Uterus (tissue), 3 donors: ENCODE measurements at regions not wholly inside any gene's neighbourhood (a gene's known extent, or its start where the extent isn't known, plus 50 kb on each side); places are given as distances from the start of the nearest gene placed in this dataset.

ENCODE experiments used
- DNase-seq, 2 donors: peaks; one replicate each; pipeline ENCODE4 v3.0.0-alpha.2; 2019 to 2020
- H3K27ac ChIP-seq, 2 donors: fragments of 200-600 bp; sonication (generic); 1 replicate in 1 of 2; 2 replicates in 1 of 2; pipeline ENCODE4 v1.5.1; 2016 to 2018
- H3K27me3 ChIP-seq, 2 donors: fragments of 200-600 bp; sonication (generic); one replicate each; pipeline ENCODE4 v1.5.1; 2018 to 2019; ENCODE audit warnings: control low read depth in 1 of 2
- H3K36me3 ChIP-seq, 2 donors: fragments of 200-600 bp; sonication (generic); one replicate each; pipeline ENCODE4 v1.5.1; 2019; ENCODE audit warnings: control low read depth in 1 of 2
- H3K4me1 ChIP-seq, 2 donors: fragments of 200-600 bp; sonication (generic); one replicate each; pipeline ENCODE4 v1.5.1; 2018 to 2019; ENCODE audit warnings: control low read depth in 1 of 2
- H3K4me3 ChIP-seq, 2 donors: fragments of 200-600 bp; sonication (generic); 1 replicate in 1 of 2; 2 replicates in 1 of 2; pipeline ENCODE4 v1.5.1; 2018 to 2019; ENCODE audit warnings: mild to moderate bottlenecking in 1 of 2
- H3K9me3 ChIP-seq, 2 donors: fragments of 200-600 bp; sonication (generic); one replicate each; pipeline ENCODE4 v1.5.1; 2019; ENCODE audit warnings: control low read depth in 1 of 2
- POLR2A ChIP-seq, 2 donors: fragments of 450-650 bp; IDR thresholded peaks; one replicate each; pipeline ENCODE4 v1.6.1; 2016; ENCODE audit warnings: antibody characterized with exemption in 2 of 2, mild to moderate bottlenecking in 1 of 2, moderate library complexity in 1 of 2
- intact Hi-C: fragments of 100-400 bp; cut with DNase I; formaldehyde crosslinking; loops from one replicate; pipeline ENCODE4 v1.15.1; 2023; ENCODE audit warnings: low total_unique reads
- TF ChIP-seq, protein P1 (sequence below), 4 experiments: fragments of 200-600 bp in 2 of 4; fragments of 450-650 bp in 2 of 4; sonication (generic) in 2 of 4; IDR thresholded peaks; one replicate each; pipeline ENCODE4 v1.5.1; 2016 to 2019; ENCODE audit warnings: antibody characterized with exemption in 4 of 4, mild to moderate bottlenecking in 2 of 4, moderate library complexity in 1 of 4
- donor health status: DM: yes; HTN: yes; CAD: no.

DNA sequence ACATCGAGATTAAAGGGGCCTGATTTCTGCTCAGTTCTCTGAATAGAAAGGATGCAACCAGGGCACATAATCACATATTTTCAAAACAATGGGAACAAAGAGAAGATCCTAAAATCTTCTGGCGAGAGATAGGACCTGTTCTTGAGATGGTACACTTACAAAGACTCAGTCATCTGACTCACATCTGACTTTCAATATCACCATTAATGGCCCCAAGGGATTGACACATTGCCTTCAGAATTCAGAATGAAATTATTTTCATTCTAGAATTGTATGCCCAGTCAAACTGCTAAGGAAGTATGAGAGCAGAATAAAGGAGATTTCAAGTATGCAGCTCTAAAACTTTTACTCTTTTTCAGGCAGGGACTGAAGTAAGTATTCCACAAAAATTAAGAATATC, 240.7 kb upstream of the POU3F2 start:
- Histone ChIP-seq H3K4me3 (no peak overlapping the region), H3K4me1 (no peaks in the 10 kb centered on the region), H3K27ac (no peak overlapping the region), H3K9me3 (no peaks in the 10 kb centered on the region), H3K27me3 (no peaks in the 10 kb centered on the region), H3K36me3 (no peaks in the 10 kb centered on the region)
- DNase-seq: no peak
- TF ChIP-seq, protein P1, sequence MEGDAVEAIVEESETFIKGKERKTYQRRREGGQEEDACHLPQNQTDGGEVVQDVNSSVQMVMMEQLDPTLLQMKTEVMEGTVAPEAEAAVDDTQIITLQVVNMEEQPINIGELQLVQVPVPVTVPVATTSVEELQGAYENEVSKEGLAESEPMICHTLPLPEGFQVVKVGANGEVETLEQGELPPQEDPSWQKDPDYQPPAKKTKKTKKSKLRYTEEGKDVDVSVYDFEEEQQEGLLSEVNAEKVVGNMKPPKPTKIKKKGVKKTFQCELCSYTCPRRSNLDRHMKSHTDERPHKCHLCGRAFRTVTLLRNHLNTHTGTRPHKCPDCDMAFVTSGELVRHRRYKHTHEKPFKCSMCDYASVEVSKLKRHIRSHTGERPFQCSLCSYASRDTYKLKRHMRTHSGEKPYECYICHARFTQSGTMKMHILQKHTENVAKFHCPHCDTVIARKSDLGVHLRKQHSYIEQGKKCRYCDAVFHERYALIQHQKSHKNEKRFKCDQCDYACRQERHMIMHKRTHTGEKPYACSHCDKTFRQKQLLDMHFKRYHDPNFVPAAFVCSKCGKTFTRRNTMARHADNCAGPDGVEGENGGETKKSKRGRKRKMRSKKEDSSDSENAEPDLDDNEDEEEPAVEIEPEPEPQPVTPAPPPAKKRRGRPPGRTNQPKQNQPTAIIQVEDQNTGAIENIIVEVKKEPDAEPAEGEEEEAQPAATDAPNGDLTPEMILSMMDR (IDR thresholded peaks at IDR 0.05): no peak
- no peak for TF ChIP-seq POLR2A (IDR thresholded peaks at IDR 0.05)
- intact Hi-C loops: no loop called here

DNA sequence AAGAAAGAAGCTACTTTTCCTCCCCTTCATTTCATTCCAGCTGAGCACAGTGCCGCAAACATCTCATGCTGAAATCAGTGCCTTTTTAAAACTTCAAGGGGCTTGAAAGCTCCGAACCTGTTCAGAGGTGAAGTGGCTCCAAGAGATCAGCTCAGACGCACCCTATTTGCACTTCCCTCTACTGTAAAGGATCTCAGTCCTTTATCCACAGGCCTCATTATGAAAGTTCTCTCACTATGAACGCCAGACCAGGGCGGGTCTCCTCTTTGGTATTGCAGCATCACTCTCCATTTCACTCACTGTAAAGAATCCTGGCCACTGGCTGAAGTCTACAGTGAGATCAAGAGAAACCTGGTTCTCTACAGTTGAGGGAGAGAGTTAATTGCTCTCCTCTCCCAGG, 232.7 kb upstream of the POU3F2 start:
- no peak overlapping the region for H3K27ac ChIP-seq
- TF ChIP-seq, protein P1 (IDR thresholded peaks at IDR 0.05): no peak
- no peak for DNase-seq

DNA sequence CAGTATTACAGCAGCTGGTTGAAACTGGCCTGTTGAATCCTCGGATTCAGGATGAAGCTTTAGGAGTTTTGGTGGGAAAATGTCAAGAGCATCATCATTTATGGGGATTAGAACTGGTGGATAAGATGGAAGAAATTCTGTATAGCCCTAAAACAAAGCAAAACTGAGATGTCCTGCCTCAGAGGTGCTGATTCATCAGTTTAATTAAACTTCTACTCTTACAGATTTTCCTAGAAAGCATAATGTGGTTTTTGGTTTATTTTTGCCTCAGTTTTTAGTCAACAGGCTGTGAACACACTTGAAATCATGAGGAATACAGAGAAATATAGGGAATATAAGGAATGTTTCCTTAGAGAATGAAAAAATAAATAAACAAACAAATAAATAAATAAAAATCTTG, 228.7 kb upstream of the POU3F2 start:
- TF ChIP-seq POLR2A (IDR thresholded peaks at IDR 0.05): no peak
- TF ChIP-seq, protein P1 (IDR thresholded peaks at IDR 0.05): no peak
- no peak for DNase-seq
- Histone ChIP-seq H3K27me3 (no peaks in the 10 kb centered on the region), H3K9me3 (no peaks in the 10 kb centered on the region), H3K4me1 (no peaks in the 10 kb centered on the region), H3K27ac (no peak overlapping the region), H3K36me3 (no peaks in the 10 kb centered on the region), H3K4me3 (no peak overlapping the region)
- intact Hi-C loops: no loop called here

More for the DNA sequence above, 232.7 kb upstream of the POU3F2 start:
- Histone ChIP-seq H3K4me1 (no peaks in the 10 kb centered on the region), H3K4me3 (no peak overlapping the region), H3K9me3 (no peaks in the 10 kb centered on the region), H3K27me3 (no peaks in the 10 kb centered on the region), H3K36me3 (no peaks in the 10 kb centered on the region)
- intact Hi-C loops: no loop called here

DNA sequence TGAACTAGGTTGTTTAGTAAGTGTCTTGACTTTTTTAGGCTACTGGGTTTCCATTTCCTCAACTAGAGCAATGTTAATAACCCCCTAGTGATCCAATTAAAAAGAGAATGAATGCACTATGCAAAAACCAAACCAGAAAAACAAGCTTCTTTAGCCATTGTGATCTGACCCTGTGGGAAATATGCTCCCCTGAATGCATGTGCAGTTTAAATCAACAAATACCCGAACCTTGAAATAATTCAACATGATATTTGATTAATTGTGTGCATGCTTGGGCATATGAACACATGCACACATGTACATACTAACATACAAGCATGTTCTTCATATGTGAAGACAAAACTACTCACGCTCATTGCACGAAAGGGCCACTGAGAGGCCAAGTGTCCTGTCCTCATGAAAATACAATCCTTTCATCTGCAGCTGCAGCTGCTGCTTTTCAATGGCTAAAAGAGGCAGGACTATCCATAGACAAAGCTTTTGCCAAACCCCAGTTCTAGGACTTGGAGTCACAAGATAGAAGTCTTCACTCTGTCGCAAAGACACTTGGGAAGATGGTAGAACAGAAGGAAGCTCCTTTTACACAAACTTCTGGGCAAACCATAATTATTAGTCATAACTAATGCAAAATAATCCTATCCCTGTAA, 207.1 kb upstream of the POU3F2 start:
- DNase-seq: no peak
- Histone ChIP-seq H3K9me3 (no peaks in the 10 kb centered on the region), H3K4me3 (no peak overlapping the region), H3K36me3 (no peaks in the 10 kb centered on the region), H3K27ac (no peak overlapping the region), H3K27me3 (no peaks in the 10 kb centered on the region), H3K4me1 (no peaks in the 10 kb centered on the region)
- intact Hi-C loops: no loop called here
- TF ChIP-seq, protein P1 (IDR thresholded peaks at IDR 0.05): no peak
- TF ChIP-seq POLR2A (IDR thresholded peaks at IDR 0.05): no peak

DNA sequence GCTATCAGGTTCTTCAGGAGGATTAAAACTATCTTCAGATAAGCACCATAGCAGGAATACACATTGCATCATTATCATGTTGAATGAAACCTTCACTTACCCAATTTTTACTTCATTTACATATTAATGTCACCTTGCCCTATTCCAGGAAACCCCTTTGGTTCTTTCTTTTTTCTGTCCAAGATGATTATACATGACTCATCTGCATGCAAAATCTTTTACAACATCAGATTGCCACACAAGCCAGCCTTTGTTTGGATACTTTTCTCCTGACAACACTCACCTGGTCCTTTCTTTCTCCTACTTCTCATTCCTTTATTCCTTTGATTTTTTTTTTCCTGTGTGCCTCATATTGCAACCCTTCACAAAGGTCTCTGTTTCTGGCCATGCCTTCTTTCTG, 200.5 kb upstream of the POU3F2 start:
- H3K4me1 ChIP-seq: no peaks in the 10 kb centered on the region
- H3K27ac ChIP-seq: no peak overlapping the region
- no peaks in the 10 kb centered on the region for H3K27me3 ChIP-seq
- H3K4me3 ChIP-seq: no peak overlapping the region
- no peak for DNase-seq
- H3K9me3 ChIP-seq: no peaks in the 10 kb centered on the region
- TF ChIP-seq POLR2A (IDR thresholded peaks at IDR 0.05): no peak
- TF ChIP-seq, protein P1 (IDR thresholded peaks at IDR 0.05): no peak
- no peaks in the 10 kb centered on the region for H3K36me3 ChIP-seq
- intact Hi-C loops: no loop called here
